SK-N-MC (cell line): ENCODE measurements at regions not wholly inside any gene's neighbourhood (a gene's known extent, or its start where the extent isn't known, plus 50 kb on each side); places are given as distances from the start of the nearest gene placed in this dataset.
"Not testable (repeated sequence)": the region's sequence is repeated elsewhere in the genome, so short reads cannot be mapped to it uniquely, and the experiment has no call there.

Experiments
- FOXP2 ChIP-seq: optimal IDR thresholded peaks from 2 replicates; pipeline ENCODE3; 2011; ENCODE audit warnings: mild to moderate bottlenecking, moderate library complexity; ENCODE audit not compliant: insufficient read depth; ENCODE audit errors: extremely low read length, control extremely low read depth
- POLR2AphosphoS5 ChIP-seq: IDR thresholded peaks from 2 replicates; pipeline ENCODE4 v1.6.1; 2012; ENCODE audit warnings: mild to moderate bottlenecking, low read depth, low read length, borderline replicate concordance

GRCh38 chr12:31791265-31791664 is 62.4 kb upstream of the AMN1 start:
- not testable (repeated sequence) for TF ChIP-seq POLR2AphosphoS5, FOXP2
